IPS-20b (cell line): ENCODE measurements at regions not wholly inside any gene's neighbourhood (a gene's known extent, or its start where the extent isn't known, plus 50 kb on each side); places are given as distances from the start of the nearest gene placed in this dataset.

Source experiments
- H3K27ac ChIP-seq: one replicate; pipeline ENCODE4 v1.5.1; 2013; ENCODE audit warnings: low read length
- H3K27me3 ChIP-seq: 2 replicates; pipeline ENCODE4 v1.6.1; 2013; ENCODE audit warnings: mild to moderate bottlenecking, low read length, inconsistent platforms; ENCODE audit not compliant: insufficient read depth
- H3K36me3 ChIP-seq: 2 replicates; pipeline ENCODE4 v1.6.1; 2013; ENCODE audit warnings: low read depth, mild to moderate bottlenecking, inconsistent platforms, low read length, moderate library complexity; ENCODE audit not compliant: insufficient read depth
- H3K4me1 ChIP-seq: 2 replicates; pipeline ENCODE4 v1.6.1; 2013; ENCODE audit warnings: mild to moderate bottlenecking, control low read depth, inconsistent platforms, low read length, moderate library complexity; ENCODE audit not compliant: insufficient read depth
- H3K4me3 ChIP-seq: 2 replicates; pipeline ENCODE4 v1.5.1; 2013; ENCODE audit warnings: mild to moderate bottlenecking, low read length, inconsistent platforms
- H3K9ac ChIP-seq: 2 replicates; pipeline ENCODE4 v1.6.1; 2013; ENCODE audit warnings: low read depth, mild to moderate bottlenecking, inconsistent platforms, low read length, moderate library complexity
- H3K9me3 ChIP-seq: 2 replicates; pipeline ENCODE4 v1.6.1; 2013; ENCODE audit warnings: mild to moderate bottlenecking, low read depth, low read length, inconsistent platforms; ENCODE audit not compliant: insufficient read depth

- H3K9ac ChIP-seq: no peak overlapping the region
- no peaks in the 10 kb centered on the region for H3K9me3 ChIP-seq
- peaks cover 7% of the 10 kb centered on the region; the same call in 1 of the 2 replicates for H3K27me3 ChIP-seq
- H3K36me3 ChIP-seq: no peaks in the 10 kb centered on the region
- H3K27ac ChIP-seq: no peak overlapping the region
- no peak overlapping the region for H3K4me3 ChIP-seq
- H3K4me1 ChIP-seq: no peaks in the 10 kb centered on the region
These were observed 53.5 kb upstream of the GRIN3A start for GRCh38 chr9:101791938-101792337.

- peaks cover 7% of the 10 kb centered on the region; the same call in 1 of the 2 replicates for H3K27me3 ChIP-seq
- H3K27ac ChIP-seq: no peak overlapping the region
- no peaks in the 10 kb centered on the region for H3K36me3 ChIP-seq
- H3K9ac ChIP-seq: no peak overlapping the region
- H3K4me1 ChIP-seq: no peaks in the 10 kb centered on the region
- no peaks in the 10 kb centered on the region for H3K9me3 ChIP-seq
- H3K4me3 ChIP-seq: no peak overlapping the region
These were observed 53.1 kb upstream of the GRIN3A start for GRCh38 chr9:101791533-101791932.
